ENCODE measurements at regions not wholly inside any gene's neighbourhood (a gene's known extent, or its start where the extent isn't known, plus 50 kb on each side); places are given as distances from the start of the nearest gene placed in this dataset.

DNA sequence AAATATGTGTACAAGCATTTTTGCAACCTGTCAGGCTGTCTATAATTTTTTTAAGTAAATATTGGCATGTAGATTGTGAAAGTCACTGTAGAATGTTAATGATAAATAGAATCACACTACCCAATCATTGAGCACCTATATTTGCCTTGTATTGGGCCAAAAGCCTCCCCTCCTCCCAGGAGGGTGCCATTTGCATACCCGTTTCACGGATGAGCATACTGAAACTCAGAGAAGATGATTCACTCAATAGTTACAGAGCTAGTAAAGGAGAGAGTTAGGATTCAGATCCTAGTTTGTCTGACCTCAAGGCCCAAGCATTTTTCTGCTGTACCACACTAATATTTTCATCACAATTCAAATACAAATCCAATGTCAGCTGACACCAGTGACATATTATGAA, 299.7 kb upstream of the CDH11 start:
- TF ChIP-seq, protein P1, sequence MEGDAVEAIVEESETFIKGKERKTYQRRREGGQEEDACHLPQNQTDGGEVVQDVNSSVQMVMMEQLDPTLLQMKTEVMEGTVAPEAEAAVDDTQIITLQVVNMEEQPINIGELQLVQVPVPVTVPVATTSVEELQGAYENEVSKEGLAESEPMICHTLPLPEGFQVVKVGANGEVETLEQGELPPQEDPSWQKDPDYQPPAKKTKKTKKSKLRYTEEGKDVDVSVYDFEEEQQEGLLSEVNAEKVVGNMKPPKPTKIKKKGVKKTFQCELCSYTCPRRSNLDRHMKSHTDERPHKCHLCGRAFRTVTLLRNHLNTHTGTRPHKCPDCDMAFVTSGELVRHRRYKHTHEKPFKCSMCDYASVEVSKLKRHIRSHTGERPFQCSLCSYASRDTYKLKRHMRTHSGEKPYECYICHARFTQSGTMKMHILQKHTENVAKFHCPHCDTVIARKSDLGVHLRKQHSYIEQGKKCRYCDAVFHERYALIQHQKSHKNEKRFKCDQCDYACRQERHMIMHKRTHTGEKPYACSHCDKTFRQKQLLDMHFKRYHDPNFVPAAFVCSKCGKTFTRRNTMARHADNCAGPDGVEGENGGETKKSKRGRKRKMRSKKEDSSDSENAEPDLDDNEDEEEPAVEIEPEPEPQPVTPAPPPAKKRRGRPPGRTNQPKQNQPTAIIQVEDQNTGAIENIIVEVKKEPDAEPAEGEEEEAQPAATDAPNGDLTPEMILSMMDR (IDR thresholded peaks at IDR 0.05): no peak
- TF ChIP-seq POLR2A (IDR thresholded peaks at IDR 0.05): no peak

Data from breast epithelium (tissue), 3 donors.